OCI-LY7 (cell line): ENCODE measurements at regions not wholly inside any gene's neighbourhood (a gene's known extent, or its start where the extent isn't known, plus 50 kb on each side); places are given as distances from the start of the nearest gene placed in this dataset.

Experiments used
- EZH2phosphoT487 ChIP-seq: fragments of 200-600 bp; sonication (generic); IDR thresholded peaks from 2 replicates; pipeline ENCODE4 v1.6.1; 2018; ENCODE audit warnings: low read depth, borderline replicate concordance, mild to moderate bottlenecking, mixed run types, antibody characterized with exemption, low read length, moderate library complexity, mixed read lengths
- TF ChIP-seq, protein P1 (sequence below): fragments of 200-600 bp; sonication (generic); conservative IDR thresholded peaks from 2 replicates; pipeline ENCODE4 v1.5.1; 2014; ENCODE audit warnings: mild to moderate bottlenecking, antibody characterized with exemption, low read length, moderate library complexity, mixed read lengths

- TF ChIP-seq, protein P1, sequence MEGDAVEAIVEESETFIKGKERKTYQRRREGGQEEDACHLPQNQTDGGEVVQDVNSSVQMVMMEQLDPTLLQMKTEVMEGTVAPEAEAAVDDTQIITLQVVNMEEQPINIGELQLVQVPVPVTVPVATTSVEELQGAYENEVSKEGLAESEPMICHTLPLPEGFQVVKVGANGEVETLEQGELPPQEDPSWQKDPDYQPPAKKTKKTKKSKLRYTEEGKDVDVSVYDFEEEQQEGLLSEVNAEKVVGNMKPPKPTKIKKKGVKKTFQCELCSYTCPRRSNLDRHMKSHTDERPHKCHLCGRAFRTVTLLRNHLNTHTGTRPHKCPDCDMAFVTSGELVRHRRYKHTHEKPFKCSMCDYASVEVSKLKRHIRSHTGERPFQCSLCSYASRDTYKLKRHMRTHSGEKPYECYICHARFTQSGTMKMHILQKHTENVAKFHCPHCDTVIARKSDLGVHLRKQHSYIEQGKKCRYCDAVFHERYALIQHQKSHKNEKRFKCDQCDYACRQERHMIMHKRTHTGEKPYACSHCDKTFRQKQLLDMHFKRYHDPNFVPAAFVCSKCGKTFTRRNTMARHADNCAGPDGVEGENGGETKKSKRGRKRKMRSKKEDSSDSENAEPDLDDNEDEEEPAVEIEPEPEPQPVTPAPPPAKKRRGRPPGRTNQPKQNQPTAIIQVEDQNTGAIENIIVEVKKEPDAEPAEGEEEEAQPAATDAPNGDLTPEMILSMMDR, result no peak
- no peak for TF ChIP-seq EZH2phosphoT487
Measured at GRCh38 chr10:123425680-123426079, 240.5 kb upstream of the GPR26 start.
